Caki2 (cell line): ENCODE measurements at regions not wholly inside any gene's neighbourhood (a gene's known extent, or its start where the extent isn't known, plus 50 kb on each side); places are given as distances from the start of the nearest gene placed in this dataset.

Experiments used
- DNase-seq: peaks from one replicate; pipeline ENCODE4 v3.0.0-alpha.2; 2015; ENCODE audit warnings: low read depth
- in situ Hi-C: cut with HindIII; loops from 2 replicates; pipeline ENCODE4 v1.10.0; 2016; ENCODE audit warnings: low sequenced_read_pairs, low pct_unique_long_range_greater_than_20kb, mixed read lengths

- no peak for DNase-seq
- in situ Hi-C loops = no loop called here
Observed at GRCh38 chr2:200013906-200014305, 58.5 kb downstream of the MAIP1 start.

GRCh38 chr2:200021449-200022114 is 66.2 kb downstream of the MAIP1 start:
- DNase-seq = no peak
- in situ Hi-C loops = no loop called here

- DNase-seq = no peak
- in situ Hi-C loops = no loop called here
Observed at GRCh38 chr2:200022511-200022910, 67.1 kb downstream of the MAIP1 start.

- in situ Hi-C loops = no loop called here
- DNase-seq = no peak
Observed at GRCh38 chr2:200023570-200023969, 68.2 kb downstream of the MAIP1 start.

- in situ Hi-C loops = no loop called here
Observed at GRCh38 chr2:200025717-200026116, 70.3 kb downstream of the MAIP1 start.

GRCh38 chr2:200026332-200027230 is 71.2 kb downstream of the MAIP1 start:
- in situ Hi-C loops = no loop called here
- no peak for DNase-seq

More at GRCh38 chr2:200025717-200026116, 70.3 kb downstream of the MAIP1 start:
- no peak for DNase-seq

GRCh38 chr2:200028998-200029397 is 73.6 kb downstream of the MAIP1 start:
- in situ Hi-C loops = no loop called here

GRCh38 chr2:200032895-200033294 is 77.5 kb downstream of the MAIP1 start:
- in situ Hi-C loops = no loop called here
- no peak for DNase-seq

More at GRCh38 chr2:200028998-200029397, 73.6 kb downstream of the MAIP1 start:
- DNase-seq = no peak

GRCh38 chr2:200033929-200034328 is 78.5 kb downstream of the MAIP1 start:
- no peak for DNase-seq
- in situ Hi-C loops = no loop called here

- in situ Hi-C loops = no loop called here
- DNase-seq = no peak
Observed at GRCh38 chr2:200034816-200035215, 79.4 kb downstream of the MAIP1 start.

GRCh38 chr2:200039724-200040650 is 84.6 kb downstream of the MAIP1 start:
- no peak for DNase-seq
- in situ Hi-C loops = no loop called here

- in situ Hi-C loops = no loop called here
Observed at GRCh38 chr2:200040831-200041230, 85.4 kb downstream of the MAIP1 start.

GRCh38 chr2:200041639-200042038 is 86.3 kb downstream of the MAIP1 start:
- in situ Hi-C loops = no loop called here
- no peak for DNase-seq

More at GRCh38 chr2:200040831-200041230, 85.4 kb downstream of the MAIP1 start:
- DNase-seq = no peak

GRCh38 chr2:200042102-200042735 is 86.8 kb downstream of the MAIP1 start:
- DNase-seq = no peak
- in situ Hi-C loops = no loop called here

- DNase-seq = no peak
- in situ Hi-C loops = no loop called here
Observed at GRCh38 chr2:200042944-200043343, 87.6 kb downstream of the MAIP1 start.

- DNase-seq = no peak
- in situ Hi-C loops = no loop called here
Observed at GRCh38 chr2:200044453-200044852, 89.1 kb downstream of the MAIP1 start.

GRCh38 chr2:200048421-200048820 is 93.0 kb downstream of the MAIP1 start:
- DNase-seq = no peak
- in situ Hi-C loops = no loop called here

GRCh38 chr2:200049086-200049485 is 93.7 kb downstream of the MAIP1 start:
- in situ Hi-C loops = no loop called here
- DNase-seq = no peak
